Activated CD4-positive, alpha-beta T cell treated with anti-CD3 and anti-CD28 coated beads, Interleukin-2, amount 50 U/mL, for 16 hours (primary cell): ENCODE measurements at regions not wholly inside any gene's neighbourhood (a gene's known extent, or its start where the extent isn't known, plus 50 kb on each side); places are given as distances from the start of the nearest gene placed in this dataset.
"Not testable (repeated sequence)": the region's sequence is repeated elsewhere in the genome, so short reads cannot be mapped to it uniquely, and the experiment has no call there.

Experiments used
- DNase-seq: peaks from one replicate; pipeline ENCODE4 v3.0.0-alpha.2; 2020

GRCh38 chr6:113363048-113363798 lies 493.9 kb upstream of the MARCKS start:
- DNase-seq, result no peak

DNA sequence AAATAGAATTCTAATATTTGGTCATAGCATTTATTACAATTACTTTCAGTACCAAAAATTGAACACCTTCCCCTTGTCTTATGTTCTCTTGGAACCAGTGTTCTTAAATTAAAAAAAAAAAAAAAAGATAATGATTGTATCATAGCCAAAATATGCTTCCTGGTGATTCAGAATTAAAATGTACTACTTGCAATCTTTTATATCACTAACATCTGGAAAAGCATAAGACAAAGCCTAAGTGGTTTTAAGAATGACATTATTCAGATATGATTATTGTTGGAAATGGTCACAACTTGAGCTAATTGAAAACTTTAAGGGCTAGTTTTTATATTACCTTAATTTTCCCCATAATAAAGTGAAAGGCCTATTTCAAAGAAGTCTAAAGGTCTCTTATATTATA lies 493.3 kb upstream of the MARCKS start:
- DNase-seq, result no peak

DNA sequence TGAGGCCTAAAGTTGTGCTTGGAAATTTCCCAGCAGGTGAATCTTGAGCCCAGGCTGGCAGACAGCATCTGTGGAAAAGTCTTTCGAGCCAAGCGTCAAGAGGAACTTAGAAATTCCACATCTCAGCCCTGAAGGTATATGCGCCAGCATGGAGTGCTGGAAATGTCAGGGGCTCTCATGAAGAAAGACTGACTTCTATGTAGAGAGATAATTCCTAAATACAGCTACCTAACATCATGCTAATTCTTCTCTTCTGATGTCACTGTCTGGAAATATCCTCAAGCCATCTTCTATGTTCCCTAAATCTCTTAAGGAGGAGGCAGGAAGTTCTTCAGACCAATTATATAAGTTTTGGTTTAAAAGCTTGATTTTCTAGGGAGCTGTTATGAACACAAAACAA lies 492.4 kb upstream of the MARCKS start:
- no peak for DNase-seq

GRCh38 chr6:113365191-113365590 lies 492.0 kb upstream of the MARCKS start:
- no peak for DNase-seq

DNA sequence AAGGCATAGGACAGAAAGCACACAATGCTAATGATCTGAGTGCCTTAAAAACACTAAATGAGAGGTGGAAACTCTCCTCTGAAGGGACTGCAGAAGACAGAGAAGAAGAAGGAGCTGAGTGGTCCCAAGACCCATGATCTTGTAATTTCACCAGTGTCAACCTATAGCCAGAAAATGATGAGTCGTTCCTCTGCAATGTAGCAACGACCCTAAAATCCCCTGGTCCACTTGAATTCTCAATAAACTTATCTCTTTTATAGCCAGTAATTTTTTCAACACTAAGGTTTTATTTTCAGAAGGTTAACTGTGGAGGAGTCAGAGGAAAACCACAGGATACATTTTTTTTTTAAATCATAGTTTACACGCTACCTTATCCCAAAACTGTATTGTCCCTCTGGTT lies 490.6 kb upstream of the MARCKS start:
- DNase-seq, result no peak

DNA sequence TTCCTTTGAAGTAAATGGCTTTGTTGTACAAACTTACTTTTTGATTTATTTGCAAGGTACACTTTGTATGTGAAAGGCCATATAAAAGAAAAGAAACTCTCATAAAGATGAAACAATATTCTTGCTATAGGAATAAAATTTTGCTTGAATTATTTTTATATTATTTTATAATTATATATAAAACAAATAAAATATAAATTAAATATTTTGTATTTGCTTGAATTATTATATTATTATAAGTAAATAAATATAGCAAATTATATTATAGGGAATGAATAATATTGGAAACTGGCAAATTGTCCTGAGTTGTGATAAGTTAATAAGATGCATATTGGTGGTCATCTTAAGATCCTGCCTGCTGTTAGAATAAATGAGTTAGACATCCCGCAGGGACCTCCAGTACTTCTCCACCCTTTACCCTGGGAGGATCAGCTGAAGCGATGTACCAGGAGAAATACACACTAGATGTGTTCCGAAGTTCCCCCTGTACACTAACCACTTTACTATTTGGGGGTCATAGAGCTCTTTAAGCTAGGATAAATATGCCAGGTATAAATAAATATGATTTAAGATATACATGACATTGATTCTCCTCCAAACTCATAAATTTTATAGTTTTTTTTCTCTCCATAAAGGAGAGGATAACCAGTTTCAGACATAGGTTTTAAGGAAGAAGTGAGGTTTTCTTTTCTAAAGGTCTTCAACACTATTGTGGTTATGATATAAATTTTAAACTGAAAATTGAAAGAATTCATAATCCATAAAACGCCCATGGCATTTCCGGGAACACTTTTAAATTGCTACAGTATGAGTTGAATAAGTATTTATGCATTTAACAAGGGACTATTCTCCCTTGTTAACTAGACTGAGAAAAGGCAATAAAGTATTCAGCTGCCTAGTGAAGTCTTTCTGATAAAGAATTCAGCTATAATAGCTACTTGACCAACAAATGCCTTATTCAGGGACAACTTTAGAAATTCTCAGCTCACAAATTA lies 486.3 kb upstream of the MARCKS start:
- DNase-seq, result no peak

- not testable (repeated sequence) for DNase-seq
Observed at GRCh38 chr6:113375466-113375865, 481.7 kb upstream of the MARCKS start.

DNA sequence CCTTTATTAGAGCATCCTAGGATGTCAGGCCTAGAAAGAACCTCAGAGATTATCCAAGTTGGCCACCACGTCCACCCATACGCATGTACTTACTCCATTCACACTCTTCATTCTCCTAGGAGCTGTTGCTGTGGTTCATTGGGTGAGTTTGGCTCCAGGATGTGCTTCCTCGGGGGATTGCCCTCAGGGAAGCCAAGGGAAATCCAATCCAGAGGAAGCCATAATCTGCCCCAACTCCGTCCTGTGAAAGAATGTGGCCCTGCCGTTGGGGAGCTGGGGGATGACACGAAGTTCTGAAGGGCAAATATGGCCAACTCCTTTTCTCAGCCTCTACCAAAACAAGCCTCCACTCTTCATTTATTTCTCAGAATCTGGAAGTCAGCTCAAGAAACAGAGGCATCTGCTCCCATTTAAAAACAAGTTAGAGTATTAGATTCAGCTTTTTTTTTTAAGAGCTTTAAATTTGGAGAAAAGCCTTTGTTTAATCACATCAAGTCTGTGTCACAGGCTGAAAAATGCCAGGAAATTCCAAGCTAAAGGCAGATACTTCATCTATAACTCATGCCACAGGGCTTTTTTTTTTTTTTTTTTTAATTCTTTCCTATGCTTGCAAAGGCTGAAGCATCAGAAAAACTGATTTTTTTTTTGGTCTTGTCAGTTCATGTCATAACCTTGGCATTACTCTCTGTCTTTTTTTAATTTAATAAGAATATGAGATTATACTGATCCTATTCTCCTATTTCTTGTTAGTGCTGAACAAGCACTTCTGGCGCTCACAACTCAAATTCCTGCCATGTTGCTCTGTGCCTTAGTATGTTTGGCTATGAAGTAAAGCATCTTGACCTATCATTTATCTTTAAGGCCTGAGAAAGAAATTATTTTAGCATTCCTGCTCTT lies 480.9 kb upstream of the MARCKS start:
- no peak for DNase-seq

DNA sequence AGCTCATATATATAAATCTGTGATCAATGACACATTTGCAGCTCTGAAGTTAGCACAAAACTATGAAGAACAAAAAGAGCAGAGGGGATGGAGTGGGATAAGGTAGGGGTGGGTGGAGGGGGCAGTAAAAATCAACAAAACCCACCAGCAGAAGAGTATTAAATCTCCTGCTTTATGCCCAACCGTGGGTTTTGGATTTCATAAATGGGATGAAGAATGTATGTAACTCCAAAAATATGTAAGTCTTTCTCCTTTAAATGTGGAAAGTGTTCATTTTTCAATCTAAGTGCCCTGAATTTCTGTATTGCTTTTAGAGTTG lies 480.3 kb upstream of the MARCKS start:
- DNase-seq, result no peak

DNA sequence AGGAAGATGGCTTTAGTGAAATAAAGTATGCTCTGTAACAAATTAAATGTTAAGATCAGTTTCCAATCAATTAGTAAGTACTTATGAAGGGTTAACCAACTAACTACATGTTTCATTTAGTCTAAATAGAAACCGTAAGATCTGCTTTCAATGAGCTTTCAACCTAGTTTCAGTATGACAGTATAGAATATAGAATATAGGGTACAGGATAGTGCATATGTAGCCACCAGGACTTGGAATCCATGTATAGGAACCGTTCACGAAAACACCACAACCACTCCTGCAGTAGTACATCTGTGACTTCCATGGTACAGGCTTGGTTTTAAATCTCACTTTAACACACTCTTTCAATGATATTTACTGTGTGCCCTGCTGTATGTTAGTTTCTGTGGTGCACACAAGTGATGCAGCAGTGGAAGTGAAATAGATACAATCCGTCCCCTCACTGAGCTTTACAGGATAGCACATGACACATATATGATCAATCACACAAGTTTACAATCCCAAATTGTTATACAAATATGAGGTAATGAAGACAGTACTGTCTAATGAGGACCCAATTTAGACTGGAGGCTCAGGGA lies 479.7 kb upstream of the MARCKS start:
- DNase-seq, result no peak

DNA sequence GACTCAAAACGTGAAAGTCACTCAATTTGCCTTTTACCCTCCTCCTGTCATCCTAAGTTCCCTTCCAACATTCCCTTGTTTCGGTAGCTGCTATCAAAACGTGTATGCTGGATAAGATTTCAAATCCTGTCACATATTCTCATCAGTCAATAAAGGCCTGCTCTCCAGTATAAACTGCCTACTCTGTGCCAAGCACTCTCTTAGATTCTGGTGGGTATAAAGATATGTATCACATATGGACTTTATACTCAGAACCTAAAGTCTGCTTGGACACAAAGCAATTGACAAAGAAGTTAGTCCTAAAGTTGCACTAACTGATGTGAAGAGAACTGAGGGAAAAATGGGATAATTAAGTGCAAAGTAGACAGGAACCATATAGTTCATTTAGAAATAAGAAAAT lies 476.6 kb upstream of the MARCKS start:
- no peak for DNase-seq

DNA sequence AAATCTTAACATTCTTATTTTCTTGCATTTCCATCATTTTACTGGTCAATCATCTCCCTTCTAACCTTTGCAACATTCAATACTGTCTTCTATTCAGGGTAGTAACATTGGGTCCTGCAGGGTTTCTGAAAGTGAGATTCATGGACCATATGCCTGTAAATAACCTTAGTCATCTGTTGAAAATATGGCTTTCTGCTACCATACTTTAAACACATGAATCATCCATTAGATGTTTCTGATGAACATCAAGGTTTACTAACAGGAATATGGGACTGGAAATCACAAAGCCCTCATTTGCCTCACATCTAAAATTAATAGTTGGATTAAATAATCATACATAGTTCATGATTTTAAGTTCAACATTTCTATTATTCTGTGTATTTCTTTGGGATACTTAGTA lies 475.9 kb upstream of the MARCKS start:
- no peak for DNase-seq

GRCh38 chr6:113381959-113382358 lies 475.2 kb upstream of the MARCKS start:
- DNase-seq, result no peak

- DNase-seq, result no peak
Observed at GRCh38 chr6:113383701-113384100, 473.4 kb upstream of the MARCKS start.

DNA sequence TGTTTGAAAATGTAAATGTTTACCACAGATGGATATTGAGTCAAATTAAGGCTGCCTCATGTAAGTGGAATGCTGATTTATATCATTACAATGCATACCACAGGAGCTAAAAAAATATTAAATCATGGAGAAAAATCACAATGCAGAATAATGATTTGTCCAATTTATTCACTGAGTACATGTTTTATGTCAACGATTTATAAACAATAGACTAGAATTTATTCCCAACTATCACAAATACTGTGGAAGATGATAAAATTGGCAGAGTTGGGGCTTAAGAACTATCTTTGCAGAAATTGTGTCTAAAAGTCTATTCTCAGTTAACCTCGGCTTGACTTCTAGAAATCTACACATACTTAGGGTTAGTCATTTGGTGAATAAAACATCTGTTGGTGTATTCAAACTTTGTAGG lies 472.1 kb upstream of the MARCKS start:
- DNase-seq, result no peak

GRCh38 chr6:113388996-113389395 lies 468.1 kb upstream of the MARCKS start:
- DNase-seq, result no peak

DNA sequence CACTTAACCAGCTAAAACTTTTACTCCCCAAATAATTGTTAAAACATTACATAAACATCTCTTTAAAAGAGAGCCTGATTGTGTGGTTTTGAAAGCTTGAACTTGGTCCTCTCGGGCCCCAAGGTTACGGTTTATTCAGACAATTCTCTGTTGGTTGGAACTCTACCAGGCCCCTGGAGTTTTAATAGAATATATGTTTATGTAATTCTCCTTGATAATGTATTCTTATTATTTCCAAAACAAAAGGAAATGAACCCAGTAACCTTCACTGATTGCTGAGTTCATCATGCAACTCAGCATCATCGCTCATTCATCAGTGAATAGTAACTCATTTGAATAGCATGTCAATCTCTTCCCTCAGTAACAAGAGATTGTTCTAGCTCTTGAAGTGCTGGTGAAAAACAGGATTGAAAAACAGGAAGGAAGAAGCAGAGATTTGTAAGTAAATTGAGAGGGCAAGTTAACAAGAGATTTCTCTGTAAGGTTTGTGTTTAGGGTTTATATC lies 464.5 kb upstream of the MARCKS start:
- DNase-seq, result no peak

GRCh38 chr6:113394216-113394615 lies 462.9 kb upstream of the MARCKS start:
- DNase-seq, result no peak

DNA sequence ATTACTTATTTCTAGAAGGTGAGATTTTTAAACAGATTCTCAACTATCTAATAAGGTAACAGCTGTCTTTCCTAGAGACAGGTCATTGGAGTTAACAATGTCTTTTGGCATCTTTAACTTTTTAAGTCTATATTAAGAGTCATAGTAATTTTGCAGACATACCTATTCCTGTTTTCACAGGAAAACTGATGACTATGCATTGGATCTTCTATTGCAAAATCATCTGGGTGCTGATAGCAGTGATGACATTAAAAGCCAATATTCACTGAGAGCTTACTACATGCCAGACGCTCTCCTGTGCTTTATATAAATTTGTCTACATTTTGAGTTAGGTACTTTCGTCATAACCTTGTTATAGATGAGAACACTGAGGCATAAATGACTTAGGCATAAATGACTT lies 462.4 kb upstream of the MARCKS start:
- no peak for DNase-seq

DNA sequence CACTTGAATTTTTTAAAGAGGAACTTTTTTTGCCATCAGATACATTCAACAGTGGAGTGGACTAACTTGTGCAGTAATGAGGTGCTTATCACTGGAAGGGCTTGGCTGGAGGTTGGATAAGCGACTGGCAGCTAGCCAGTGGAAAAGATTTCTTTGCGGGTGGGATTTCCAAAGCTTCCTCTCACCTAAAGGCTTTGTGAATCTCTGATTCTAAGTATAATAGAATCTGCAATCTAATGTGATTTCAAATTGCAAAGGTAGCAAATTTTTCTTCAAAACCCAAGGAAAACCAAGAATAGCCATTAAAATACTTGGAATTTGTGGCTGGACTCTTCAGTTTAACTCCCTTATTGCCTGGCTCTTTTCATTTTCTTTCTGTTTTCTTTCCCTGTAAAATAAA lies 460.4 kb upstream of the MARCKS start:
- DNase-seq, result no peak

- no peak for DNase-seq
Observed at GRCh38 chr6:113397236-113397635, 459.9 kb upstream of the MARCKS start.

GRCh38 chr6:113401231-113401630 lies 455.9 kb upstream of the MARCKS start:
- DNase-seq, result no peak

DNA sequence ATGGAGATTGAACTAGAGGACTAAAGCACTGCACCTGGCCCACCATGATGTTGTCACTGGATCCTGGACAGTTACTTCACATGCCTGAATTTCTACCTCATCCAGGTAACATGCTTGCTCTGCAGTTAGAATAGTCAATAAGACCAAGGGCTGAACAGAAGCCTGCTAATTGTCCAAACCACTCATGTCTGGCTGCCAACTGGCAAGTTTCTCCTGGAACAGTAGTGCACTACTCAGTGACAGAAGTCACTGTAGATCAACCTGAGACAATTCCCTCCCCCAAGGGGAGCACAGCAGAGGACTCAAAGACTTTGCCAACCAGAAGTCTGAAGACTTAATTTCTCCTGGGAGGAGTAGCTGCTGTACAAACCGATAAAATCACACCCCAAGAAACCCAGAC lies 454.6 kb upstream of the MARCKS start:
- DNase-seq, result no peak
